ENCODE measurements at regions not wholly inside any gene's neighbourhood (a gene's known extent, or its start where the extent isn't known, plus 50 kb on each side); places are given as distances from the start of the nearest gene placed in this dataset.

DNA sequence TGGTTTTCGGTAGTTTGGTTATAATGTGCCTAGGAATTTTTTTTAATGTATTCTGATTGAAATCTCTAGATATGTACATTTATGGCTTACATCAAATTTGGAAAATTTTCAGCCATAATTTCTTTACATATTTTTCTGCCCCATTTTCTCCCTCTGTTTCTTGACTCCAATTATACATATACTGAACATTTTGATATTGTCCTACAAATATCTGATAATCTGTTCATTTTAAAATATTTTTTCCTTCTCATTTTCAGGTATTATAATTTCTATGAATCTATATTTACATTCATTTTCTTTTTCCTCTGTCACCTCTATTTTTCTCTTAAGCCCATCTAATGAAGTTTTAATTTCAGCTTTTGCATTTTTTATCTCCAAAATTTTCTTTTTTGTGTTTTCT is 82.7 kb upstream of the TMLHE start:
- no peaks in the 10 kb centered on the region for H3F3A ChIP-seq (ENCODE audit: insufficient read depth, low read length, poor library complexity, severe bottlenecking)
- H3K4me2 ChIP-seq (ENCODE audit: low read length), result no peak overlapping the region
- no peaks in the 10 kb centered on the region for H3K9me3 ChIP-seq (ENCODE audit: low read length)
- no peaks in the 10 kb centered on the region for H3K27me3 ChIP-seq (ENCODE audit: insufficient read depth, low read depth, low read length)
- no peak overlapping the region for H3K27ac ChIP-seq (ENCODE audit: low read length)
- H3K9me2 ChIP-seq (ENCODE audit: insufficient read depth, low read length), result no peaks in the 10 kb centered on the region
- H3K4me3 ChIP-seq (ENCODE audit: low read length), result no peak overlapping the region
- H3K36me3 ChIP-seq (ENCODE audit: insufficient read depth, low read length), result no peaks in the 10 kb centered on the region
- no peaks in the 10 kb centered on the region for H4K20me1 ChIP-seq (ENCODE audit: insufficient read depth)
- H3K79me2 ChIP-seq (replicated peaks; ENCODE audit: insufficient read depth, low read length), result no peaks in the 10 kb centered on the region
- TF ChIP-seq MXI1 (conservative IDR thresholded peaks at IDR 0.05; ENCODE audit: poor library complexity, severe bottlenecking), result no peak
- no peak for TF ChIP-seq SMC3 (conservative IDR thresholded peaks at IDR 0.05; ENCODE audit: poor library complexity)
- no peak for TF ChIP-seq POLR2AphosphoS5 (IDR thresholded peaks at IDR 0.05)
- TF ChIP-seq TAF1 (IDR thresholded peaks at IDR 0.05; ENCODE audit: low read depth), result no peak
- no peak overlapping the region for H3K9ac ChIP-seq (ENCODE audit: low read length)
- H2AFZ ChIP-seq (ENCODE audit: low read depth, low read length), result no peak overlapping the region

DNA sequence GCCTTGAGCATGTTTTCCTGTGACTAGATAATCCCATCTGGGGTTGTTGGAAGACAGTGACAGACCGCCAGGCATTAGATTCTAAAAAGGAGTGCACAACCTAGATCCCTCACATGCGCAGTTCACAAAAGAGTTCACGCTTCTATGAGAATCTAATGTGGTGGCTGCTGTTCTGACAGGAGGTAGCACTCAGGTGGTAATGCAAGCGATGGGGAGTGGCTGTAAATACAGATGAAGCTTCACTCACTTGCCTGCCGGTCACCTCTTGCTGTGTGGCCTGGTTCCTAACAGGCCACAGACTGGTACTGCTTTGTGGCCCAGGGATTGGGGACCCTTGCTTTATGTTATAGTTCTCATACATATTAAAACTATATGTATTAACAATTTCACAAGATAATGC is 81.9 kb upstream of the TMLHE start:
- Histone ChIP-seq H3K9me2 (ENCODE audit: insufficient read depth, low read length) (no peaks in the 10 kb centered on the region), H3K9me3 (ENCODE audit: low read length) (no peaks in the 10 kb centered on the region), H3K27ac (ENCODE audit: low read length) (no peak overlapping the region), H4K20me1 (ENCODE audit: insufficient read depth) (no peaks in the 10 kb centered on the region), H2AFZ (ENCODE audit: low read depth, low read length) (no peak overlapping the region), H3K27me3 (ENCODE audit: insufficient read depth, low read depth, low read length) (no peaks in the 10 kb centered on the region), H3F3A (ENCODE audit: insufficient read depth, low read length, poor library complexity, severe bottlenecking) (no peaks in the 10 kb centered on the region), H3K4me3 (ENCODE audit: low read length) (no peak overlapping the region), H3K9ac (ENCODE audit: low read length) (no peak overlapping the region), H3K4me2 (ENCODE audit: low read length) (no peak overlapping the region), H3K79me2 (replicated peaks; ENCODE audit: insufficient read depth, low read length) (no peaks in the 10 kb centered on the region), H3K36me3 (ENCODE audit: insufficient read depth, low read length) (no peaks in the 10 kb centered on the region)
- TF ChIP-seq POLR2AphosphoS5 (IDR thresholded peaks at IDR 0.05) (no peak), RAD21 (conservative IDR thresholded peaks at IDR 0.05) (no peak), EP300 (conservative IDR thresholded peaks at IDR 0.05; ENCODE audit: poor library complexity, severe bottlenecking) (no peak), EZH2 (IDR thresholded peaks at IDR 0.05; ENCODE audit: borderline replicate concordance, insufficient read depth, low read length, poor library complexity, severe bottlenecking) (no peak), SMC3 (conservative IDR thresholded peaks at IDR 0.05; ENCODE audit: poor library complexity) (no peak), MXI1 (conservative IDR thresholded peaks at IDR 0.05; ENCODE audit: poor library complexity, severe bottlenecking) (no peak), TAF1 (IDR thresholded peaks at IDR 0.05; ENCODE audit: low read depth) (no peak)
- TF ChIP-seq, protein P1, sequence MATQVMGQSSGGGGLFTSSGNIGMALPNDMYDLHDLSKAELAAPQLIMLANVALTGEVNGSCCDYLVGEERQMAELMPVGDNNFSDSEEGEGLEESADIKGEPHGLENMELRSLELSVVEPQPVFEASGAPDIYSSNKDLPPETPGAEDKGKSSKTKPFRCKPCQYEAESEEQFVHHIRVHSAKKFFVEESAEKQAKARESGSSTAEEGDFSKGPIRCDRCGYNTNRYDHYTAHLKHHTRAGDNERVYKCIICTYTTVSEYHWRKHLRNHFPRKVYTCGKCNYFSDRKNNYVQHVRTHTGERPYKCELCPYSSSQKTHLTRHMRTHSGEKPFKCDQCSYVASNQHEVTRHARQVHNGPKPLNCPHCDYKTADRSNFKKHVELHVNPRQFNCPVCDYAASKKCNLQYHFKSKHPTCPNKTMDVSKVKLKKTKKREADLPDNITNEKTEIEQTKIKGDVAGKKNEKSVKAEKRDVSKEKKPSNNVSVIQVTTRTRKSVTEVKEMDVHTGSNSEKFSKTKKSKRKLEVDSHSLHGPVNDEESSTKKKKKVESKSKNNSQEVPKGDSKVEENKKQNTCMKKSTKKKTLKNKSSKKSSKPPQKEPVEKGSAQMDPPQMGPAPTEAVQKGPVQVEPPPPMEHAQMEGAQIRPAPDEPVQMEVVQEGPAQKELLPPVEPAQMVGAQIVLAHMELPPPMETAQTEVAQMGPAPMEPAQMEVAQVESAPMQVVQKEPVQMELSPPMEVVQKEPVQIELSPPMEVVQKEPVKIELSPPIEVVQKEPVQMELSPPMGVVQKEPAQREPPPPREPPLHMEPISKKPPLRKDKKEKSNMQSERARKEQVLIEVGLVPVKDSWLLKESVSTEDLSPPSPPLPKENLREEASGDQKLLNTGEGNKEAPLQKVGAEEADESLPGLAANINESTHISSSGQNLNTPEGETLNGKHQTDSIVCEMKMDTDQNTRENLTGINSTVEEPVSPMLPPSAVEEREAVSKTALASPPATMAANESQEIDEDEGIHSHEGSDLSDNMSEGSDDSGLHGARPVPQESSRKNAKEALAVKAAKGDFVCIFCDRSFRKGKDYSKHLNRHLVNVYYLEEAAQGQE (IDR thresholded peaks at IDR 0.05; ENCODE audit: borderline replicate concordance), result no peak
- TF ChIP-seq, protein P2, sequence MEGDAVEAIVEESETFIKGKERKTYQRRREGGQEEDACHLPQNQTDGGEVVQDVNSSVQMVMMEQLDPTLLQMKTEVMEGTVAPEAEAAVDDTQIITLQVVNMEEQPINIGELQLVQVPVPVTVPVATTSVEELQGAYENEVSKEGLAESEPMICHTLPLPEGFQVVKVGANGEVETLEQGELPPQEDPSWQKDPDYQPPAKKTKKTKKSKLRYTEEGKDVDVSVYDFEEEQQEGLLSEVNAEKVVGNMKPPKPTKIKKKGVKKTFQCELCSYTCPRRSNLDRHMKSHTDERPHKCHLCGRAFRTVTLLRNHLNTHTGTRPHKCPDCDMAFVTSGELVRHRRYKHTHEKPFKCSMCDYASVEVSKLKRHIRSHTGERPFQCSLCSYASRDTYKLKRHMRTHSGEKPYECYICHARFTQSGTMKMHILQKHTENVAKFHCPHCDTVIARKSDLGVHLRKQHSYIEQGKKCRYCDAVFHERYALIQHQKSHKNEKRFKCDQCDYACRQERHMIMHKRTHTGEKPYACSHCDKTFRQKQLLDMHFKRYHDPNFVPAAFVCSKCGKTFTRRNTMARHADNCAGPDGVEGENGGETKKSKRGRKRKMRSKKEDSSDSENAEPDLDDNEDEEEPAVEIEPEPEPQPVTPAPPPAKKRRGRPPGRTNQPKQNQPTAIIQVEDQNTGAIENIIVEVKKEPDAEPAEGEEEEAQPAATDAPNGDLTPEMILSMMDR (IDR thresholded peaks at IDR 0.05; ENCODE audit: poor library complexity, severe bottlenecking), result no peak

DNA sequence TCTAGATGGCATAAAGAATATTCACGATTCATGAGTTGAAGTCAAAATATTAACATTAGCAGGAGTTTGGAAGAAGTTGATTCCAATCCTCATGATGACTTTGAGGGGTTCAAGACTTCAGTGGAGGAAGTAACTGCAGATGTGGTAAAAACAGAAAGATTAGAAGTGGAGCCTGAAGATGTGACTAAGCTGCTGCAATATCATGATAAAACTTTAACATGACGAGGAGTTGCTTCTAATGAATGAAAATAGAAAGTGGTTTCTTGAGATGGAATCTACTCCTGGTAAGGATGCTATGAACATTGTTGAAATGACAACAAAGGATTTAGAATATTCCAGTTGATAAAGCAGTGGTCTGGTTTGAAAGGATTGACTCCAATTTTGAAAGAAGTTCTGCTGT is 70.1 kb upstream of the TMLHE start:
- Histone ChIP-seq H3K9me3 (ENCODE audit: low read length) (no peaks in the 10 kb centered on the region), H2AFZ (ENCODE audit: low read depth, low read length) (no peak overlapping the region), H3K9me2 (ENCODE audit: insufficient read depth, low read length) (no peaks in the 10 kb centered on the region), H3K27me3 (ENCODE audit: insufficient read depth, low read depth, low read length) (no peaks in the 10 kb centered on the region), H3K36me3 (ENCODE audit: insufficient read depth, low read length) (no peaks in the 10 kb centered on the region), H3K27ac (ENCODE audit: low read length) (no peak overlapping the region), H4K20me1 (ENCODE audit: insufficient read depth) (no peaks in the 10 kb centered on the region), H3K4me3 (ENCODE audit: low read length) (no peak overlapping the region), H3K9ac (ENCODE audit: low read length) (no peak overlapping the region), H3F3A (ENCODE audit: insufficient read depth, low read length, poor library complexity, severe bottlenecking) (no peaks in the 10 kb centered on the region), H3K4me2 (ENCODE audit: low read length) (no peak overlapping the region), H3K79me2 (replicated peaks; ENCODE audit: insufficient read depth, low read length) (no peaks in the 10 kb centered on the region)
- no peak for TF ChIP-seq SMC3 (conservative IDR thresholded peaks at IDR 0.05; ENCODE audit: poor library complexity)
- no peak for TF ChIP-seq RAD21 (conservative IDR thresholded peaks at IDR 0.05)
- TF ChIP-seq MXI1 (conservative IDR thresholded peaks at IDR 0.05; ENCODE audit: poor library complexity, severe bottlenecking), result no peak
- TF ChIP-seq, protein P2 (IDR thresholded peaks at IDR 0.05; ENCODE audit: poor library complexity, severe bottlenecking), result no peak
- TF ChIP-seq, protein P1 (IDR thresholded peaks at IDR 0.05; ENCODE audit: borderline replicate concordance), result no peak
- no peak for TF ChIP-seq EZH2 (IDR thresholded peaks at IDR 0.05; ENCODE audit: borderline replicate concordance, insufficient read depth, low read length, poor library complexity, severe bottlenecking)
- no peak for TF ChIP-seq EP300 (conservative IDR thresholded peaks at IDR 0.05; ENCODE audit: poor library complexity, severe bottlenecking)
- no peak for TF ChIP-seq POLR2AphosphoS5 (IDR thresholded peaks at IDR 0.05)
- TF ChIP-seq TAF1 (IDR thresholded peaks at IDR 0.05; ENCODE audit: low read depth), result no peak
